AG09319 (cell line): ENCODE measurements at regions not wholly inside any gene's neighbourhood (a gene's known extent, or its start where the extent isn't known, plus 50 kb on each side); places are given as distances from the start of the nearest gene placed in this dataset.

Experiments used
- DNase-seq: peaks from one replicate; pipeline ENCODE4 v3.0.0-alpha.2; 2010; ENCODE audit warnings: low read depth; ENCODE audit errors: extremely low read depth
- TF ChIP-seq, protein P1 (sequence below): IDR thresholded peaks from 2 replicates; pipeline ENCODE4 v1.5.1; 2011; ENCODE audit warnings: low read depth, mild to moderate bottlenecking, inconsistent platforms, low read length, moderate library complexity

GRCh38 chr12:46433829-46434228 lies 61.3 kb upstream of the SLC38A2 start:
- no peak for DNase-seq
- TF ChIP-seq, protein P1, sequence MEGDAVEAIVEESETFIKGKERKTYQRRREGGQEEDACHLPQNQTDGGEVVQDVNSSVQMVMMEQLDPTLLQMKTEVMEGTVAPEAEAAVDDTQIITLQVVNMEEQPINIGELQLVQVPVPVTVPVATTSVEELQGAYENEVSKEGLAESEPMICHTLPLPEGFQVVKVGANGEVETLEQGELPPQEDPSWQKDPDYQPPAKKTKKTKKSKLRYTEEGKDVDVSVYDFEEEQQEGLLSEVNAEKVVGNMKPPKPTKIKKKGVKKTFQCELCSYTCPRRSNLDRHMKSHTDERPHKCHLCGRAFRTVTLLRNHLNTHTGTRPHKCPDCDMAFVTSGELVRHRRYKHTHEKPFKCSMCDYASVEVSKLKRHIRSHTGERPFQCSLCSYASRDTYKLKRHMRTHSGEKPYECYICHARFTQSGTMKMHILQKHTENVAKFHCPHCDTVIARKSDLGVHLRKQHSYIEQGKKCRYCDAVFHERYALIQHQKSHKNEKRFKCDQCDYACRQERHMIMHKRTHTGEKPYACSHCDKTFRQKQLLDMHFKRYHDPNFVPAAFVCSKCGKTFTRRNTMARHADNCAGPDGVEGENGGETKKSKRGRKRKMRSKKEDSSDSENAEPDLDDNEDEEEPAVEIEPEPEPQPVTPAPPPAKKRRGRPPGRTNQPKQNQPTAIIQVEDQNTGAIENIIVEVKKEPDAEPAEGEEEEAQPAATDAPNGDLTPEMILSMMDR, result no peak

GRCh38 chr12:46432325-46432724 lies 59.8 kb upstream of the SLC38A2 start:
- no peak for DNase-seq
- TF ChIP-seq, protein P1, result no peak

DNA sequence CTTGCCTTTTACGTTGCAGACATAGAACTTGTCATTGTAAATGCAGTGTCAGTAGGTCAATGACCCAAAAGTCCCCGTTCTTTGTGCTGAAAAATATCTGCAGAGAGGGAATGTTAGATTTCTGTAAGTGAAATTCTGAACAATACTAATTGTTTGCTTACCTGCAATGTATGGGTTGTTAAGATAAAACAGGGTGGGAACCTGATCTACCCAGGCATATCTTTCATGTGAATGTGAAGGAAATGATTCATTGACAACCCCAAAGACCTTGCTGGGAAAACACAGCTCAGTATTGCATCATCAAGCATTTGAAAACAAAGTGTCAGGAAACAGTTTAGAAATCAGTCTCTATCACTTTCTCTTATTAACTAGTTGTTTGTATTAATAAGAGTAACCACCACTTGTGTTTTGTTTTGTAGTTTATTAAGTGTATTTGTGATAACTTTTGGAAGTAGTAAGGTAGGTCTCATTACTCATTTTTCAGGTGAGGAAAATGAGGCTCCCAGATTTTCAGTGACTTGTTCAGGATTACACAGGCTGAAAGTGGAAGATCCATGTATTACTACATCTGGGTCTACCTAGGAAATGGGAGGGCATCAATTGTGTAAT lies 57.9 kb upstream of the SLC38A2 start:
- DNase-seq, result peak; percentile 47
- TF ChIP-seq, protein P1, result no peak
